Sciatic nerve (tissue), 2 donors: ENCODE measurements at regions not wholly inside any gene's neighbourhood (a gene's known extent, or its start where the extent isn't known, plus 50 kb on each side); places are given as distances from the start of the nearest gene placed in this dataset.

Source experiments
- ATAC-seq: fragments of 200-7000 bp; cut with Tn5 transposase; one replicate; pipeline ENCODE4 v1.9.1; 2020; ENCODE audit warnings: mild to moderate bottlenecking, moderate library complexity
- DNase-seq: peaks from one replicate; pipeline ENCODE4 v3.0.0-alpha.2; 2020; ENCODE audit warnings: low spot score
- intact Hi-C: fragments of 100-400 bp; cut with DNase I; formaldehyde crosslinking; loops from one replicate; pipeline ENCODE4 v1.14.2; 2022
- donor health status: DM: no; HTN: no; CAD: no.
- donor health status: DM: no; HTN: no; CAD: no.

GRCh38 chr22:47457509-47458300 lies 695.3 kb downstream of the TBC1D22A start:
- no peak for ATAC-seq
- no peak for DNase-seq
- intact Hi-C loops, result no loop called here

GRCh38 chr22:47457021-47457420 lies 694.6 kb downstream of the TBC1D22A start:
- intact Hi-C loops, result no loop called here
- ATAC-seq, result no peak
- no peak for DNase-seq

- intact Hi-C loops, result no loop called here
Measured at GRCh38 chr22:47456031-47456430, 693.6 kb downstream of the TBC1D22A start.

GRCh38 chr22:47453049-47453448 lies 690.6 kb downstream of the TBC1D22A start:
- DNase-seq, result no peak
- intact Hi-C loops, result no loop called here
- ATAC-seq, result no peak

More at GRCh38 chr22:47456031-47456430, 693.6 kb downstream of the TBC1D22A start:
- ATAC-seq (no peak), DNase-seq (no peak)

GRCh38 chr22:47452184-47452583 lies 689.7 kb downstream of the TBC1D22A start:
- DNase-seq (no peak), ATAC-seq (no peak)
- intact Hi-C loops, result no loop called here

- no peak for DNase-seq
- ATAC-seq, result no peak
- intact Hi-C loops, result no loop called here
Measured at GRCh38 chr22:47450876-47451475, 688.5 kb downstream of the TBC1D22A start.

GRCh38 chr22:47449508-47450270 lies 687.2 kb downstream of the TBC1D22A start:
- intact Hi-C loops, result no loop called here
- DNase-seq (no peak), ATAC-seq (no peak)

GRCh38 chr22:47448231-47449223 lies 686.1 kb downstream of the TBC1D22A start:
- intact Hi-C loops, result no loop called here
- ATAC-seq, result no peak
- no peak for DNase-seq

GRCh38 chr22:47446821-47447810 lies 684.7 kb downstream of the TBC1D22A start:
- intact Hi-C loops, result no loop called here
- no peak for DNase-seq
- ATAC-seq, result no peak

- DNase-seq, result no peak
- ATAC-seq, result no peak
- intact Hi-C loops, result no loop called here
Measured at GRCh38 chr22:47446331-47446730, 683.9 kb downstream of the TBC1D22A start.

GRCh38 chr22:47445716-47446290 lies 683.4 kb downstream of the TBC1D22A start:
- intact Hi-C loops, result no loop called here
- ATAC-seq, result no peak
- no peak for DNase-seq

- DNase-seq (no peak), ATAC-seq (no peak)
- intact Hi-C loops, result no loop called here
Measured at GRCh38 chr22:47445212-47445611, 682.8 kb downstream of the TBC1D22A start.

- intact Hi-C loops, result no loop called here
- DNase-seq (no peak), ATAC-seq (no peak)
Measured at GRCh38 chr22:47444746-47445065, 682.3 kb downstream of the TBC1D22A start.

- intact Hi-C loops, result no loop called here
- DNase-seq (no peak), ATAC-seq (no peak)
Measured at GRCh38 chr22:47443836-47444745, 681.6 kb downstream of the TBC1D22A start.

- ATAC-seq (no peak), DNase-seq (no peak)
- intact Hi-C loops, result no loop called here
Measured at GRCh38 chr22:47442821-47443220, 680.4 kb downstream of the TBC1D22A start.

GRCh38 chr22:47439643-47440265 lies 677.3 kb downstream of the TBC1D22A start:
- DNase-seq (no peak), ATAC-seq (no peak)

More at GRCh38 chr22:47439643-47440265, 677.3 kb downstream of the TBC1D22A start:
- intact Hi-C loops, result no loop called here
